GM23338 (cell line): ENCODE measurements at regions not wholly inside any gene's neighbourhood (a gene's known extent, or its start where the extent isn't known, plus 50 kb on each side); places are given as distances from the start of the nearest gene placed in this dataset.
"Not testable (repeated sequence)": the region's sequence is repeated elsewhere in the genome, so short reads cannot be mapped to it uniquely, and the experiment has no call there.

Experiments
- CREB1 ChIP-seq: fragments of 250-450 bp; sonication (Bioruptor Pico); IDR thresholded peaks from 2 replicates; pipeline ENCODE4 v1.5.0; 2020; ENCODE audit warnings: low read depth, mild to moderate bottlenecking, moderate library complexity
- EZH2 ChIP-seq: fragments of 200-600 bp; sonication (generic); IDR thresholded peaks from one replicate; pipeline ENCODE4 v1.8.0; 2017; ENCODE audit warnings: antibody characterized with exemption, mild to moderate bottlenecking, low read depth; ENCODE audit not compliant: unreplicated experiment
- EZH2phosphoT487 ChIP-seq: fragments of 200-600 bp; sonication (generic); IDR thresholded peaks from one replicate; pipeline ENCODE4 v1.8.1; 2018; ENCODE audit warnings: antibody characterized with exemption; ENCODE audit not compliant: unreplicated experiment
- POLR2AphosphoS5 ChIP-seq: IDR thresholded peaks from 2 replicates; pipeline ENCODE4 v1.6.1; 2016; ENCODE audit warnings: antibody characterized with exemption, low read depth
- REST ChIP-seq: IDR thresholded peaks from one replicate; pipeline ENCODE4 v1.6.1; 2018; ENCODE audit warnings: antibody characterized with exemption; ENCODE audit not compliant: unreplicated experiment
- ZNF114 ChIP-seq: fragments of 250-450 bp; sonication (Bioruptor Pico); IDR thresholded peaks from 2 replicates; pipeline ENCODE4 v1.5.0; 2020; ENCODE audit warnings: mild to moderate bottlenecking, moderate library complexity
- TF ChIP-seq, protein P1 (sequence below), 2 experiments: fragments of 200-600 bp in 1 of 2; sonication (generic) in 1 of 2; conservative IDR thresholded peaks; 2 replicates each; pipeline versions ENCODE4 v1.5.1 to v1.6.1; 2016 to 2017; ENCODE audit warnings: antibody characterized with exemption in 2 of 2, low read depth in 2 of 2, mild to moderate bottlenecking in 2 of 2, moderate library complexity in 1 of 2
- TF ChIP-seq, protein P2 (sequence below): IDR thresholded peaks from 2 replicates; pipeline ENCODE4 v1.6.1; 2016; ENCODE audit warnings: antibody characterized with exemption

GRCh38 chr12:68997526-68997925 is 64.6 kb upstream of the CPM start:
- TF ChIP-seq, protein P1, sequence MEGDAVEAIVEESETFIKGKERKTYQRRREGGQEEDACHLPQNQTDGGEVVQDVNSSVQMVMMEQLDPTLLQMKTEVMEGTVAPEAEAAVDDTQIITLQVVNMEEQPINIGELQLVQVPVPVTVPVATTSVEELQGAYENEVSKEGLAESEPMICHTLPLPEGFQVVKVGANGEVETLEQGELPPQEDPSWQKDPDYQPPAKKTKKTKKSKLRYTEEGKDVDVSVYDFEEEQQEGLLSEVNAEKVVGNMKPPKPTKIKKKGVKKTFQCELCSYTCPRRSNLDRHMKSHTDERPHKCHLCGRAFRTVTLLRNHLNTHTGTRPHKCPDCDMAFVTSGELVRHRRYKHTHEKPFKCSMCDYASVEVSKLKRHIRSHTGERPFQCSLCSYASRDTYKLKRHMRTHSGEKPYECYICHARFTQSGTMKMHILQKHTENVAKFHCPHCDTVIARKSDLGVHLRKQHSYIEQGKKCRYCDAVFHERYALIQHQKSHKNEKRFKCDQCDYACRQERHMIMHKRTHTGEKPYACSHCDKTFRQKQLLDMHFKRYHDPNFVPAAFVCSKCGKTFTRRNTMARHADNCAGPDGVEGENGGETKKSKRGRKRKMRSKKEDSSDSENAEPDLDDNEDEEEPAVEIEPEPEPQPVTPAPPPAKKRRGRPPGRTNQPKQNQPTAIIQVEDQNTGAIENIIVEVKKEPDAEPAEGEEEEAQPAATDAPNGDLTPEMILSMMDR (conservative IDR thresholded peaks at IDR 0.05; ENCODE audit: low read depth in 2 of 2): not testable (repeated sequence)
- TF ChIP-seq EZH2phosphoT487; EZH2; ZNF114 (CRISPR knock-in tag); POLR2AphosphoS5; CREB1 (CRISPR knock-in tag); REST: not testable (repeated sequence)
- TF ChIP-seq, protein P2, sequence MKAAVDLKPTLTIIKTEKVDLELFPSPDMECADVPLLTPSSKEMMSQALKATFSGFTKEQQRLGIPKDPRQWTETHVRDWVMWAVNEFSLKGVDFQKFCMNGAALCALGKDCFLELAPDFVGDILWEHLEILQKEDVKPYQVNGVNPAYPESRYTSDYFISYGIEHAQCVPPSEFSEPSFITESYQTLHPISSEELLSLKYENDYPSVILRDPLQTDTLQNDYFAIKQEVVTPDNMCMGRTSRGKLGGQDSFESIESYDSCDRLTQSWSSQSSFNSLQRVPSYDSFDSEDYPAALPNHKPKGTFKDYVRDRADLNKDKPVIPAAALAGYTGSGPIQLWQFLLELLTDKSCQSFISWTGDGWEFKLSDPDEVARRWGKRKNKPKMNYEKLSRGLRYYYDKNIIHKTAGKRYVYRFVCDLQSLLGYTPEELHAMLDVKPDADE: not testable (repeated sequence)
